Erythroblast (primary cell): ENCODE measurements at regions not wholly inside any gene's neighbourhood (a gene's known extent, or its start where the extent isn't known, plus 50 kb on each side); places are given as distances from the start of the nearest gene placed in this dataset.

Experiments used
- DNase-seq, 2 experiments: peaks; one replicate each; lab custom pipeline; 2025; lab: John Stamatoyannopoulos, UW
- GATA1 ChIP-seq: IDR thresholded peaks from 2 replicates; pipeline ENCODE4 v1.6.1; 2011; ENCODE audit warnings: low read depth, mild to moderate bottlenecking, control low read depth, low read length, moderate library complexity
- POLR2A ChIP-seq: IDR thresholded peaks from 2 replicates; pipeline ENCODE4 v1.6.1; 2011; ENCODE audit warnings: mild to moderate bottlenecking, low read length

GRCh38 chr13:106326751-106327150, 208.7 kb downstream of the EFNB2 start:
- DNase-seq, result no peak
- TF ChIP-seq GATA1 (no peak), POLR2A (no peak)

DNA sequence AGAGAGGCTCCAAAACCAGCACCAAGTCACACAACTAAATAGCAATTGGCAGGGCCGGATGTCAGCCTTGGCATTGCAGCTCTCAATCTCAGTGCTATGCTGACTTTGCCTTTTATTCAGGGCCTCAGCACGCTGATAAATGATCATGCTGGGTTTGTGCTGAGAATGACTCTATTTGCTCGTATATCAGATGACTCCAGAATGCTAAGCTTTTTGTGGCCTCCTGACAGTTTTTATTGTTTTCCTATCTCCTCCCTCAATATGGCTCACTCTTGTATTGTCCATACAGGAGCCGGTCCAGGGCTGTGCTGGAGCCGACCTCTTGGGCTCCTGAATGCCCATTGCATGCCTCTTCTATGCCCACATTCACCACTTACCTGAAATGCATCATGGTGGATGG, 211.0 kb downstream of the EFNB2 start:
- TF ChIP-seq POLR2A (no peak), GATA1 (no peak)
- DNase-seq, result no peak

DNA sequence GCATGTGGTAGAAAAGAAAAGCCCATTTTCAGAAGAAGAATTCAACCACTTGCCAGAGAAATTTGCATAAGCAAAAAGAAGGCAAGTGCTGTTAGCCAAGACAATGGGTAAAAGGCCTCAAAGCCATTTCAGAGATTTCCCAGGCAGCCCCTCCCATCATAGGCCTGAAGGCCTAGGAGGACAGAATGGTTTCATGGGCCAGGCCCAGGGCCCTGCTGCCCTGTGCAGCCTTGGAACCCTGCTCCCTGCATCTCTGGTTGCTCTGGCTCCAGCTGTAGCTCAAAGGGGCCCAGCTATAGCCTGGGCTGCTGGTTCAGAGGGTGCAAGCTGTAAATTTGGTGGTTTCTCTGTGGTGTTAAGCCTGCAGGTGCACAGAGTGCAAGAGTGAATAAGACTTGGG, 212.8 kb downstream of the EFNB2 start:
- TF ChIP-seq GATA1 (no peak), POLR2A (no peak)

GRCh38 chr13:106318941-106319411, 216.5 kb downstream of the EFNB2 start:
- no peak for TF ChIP-seq POLR2A
- no peak for TF ChIP-seq GATA1
- DNase-seq, result no peak

More for the DNA sequence above, 212.8 kb downstream of the EFNB2 start:
- DNase-seq, result no peak

DNA sequence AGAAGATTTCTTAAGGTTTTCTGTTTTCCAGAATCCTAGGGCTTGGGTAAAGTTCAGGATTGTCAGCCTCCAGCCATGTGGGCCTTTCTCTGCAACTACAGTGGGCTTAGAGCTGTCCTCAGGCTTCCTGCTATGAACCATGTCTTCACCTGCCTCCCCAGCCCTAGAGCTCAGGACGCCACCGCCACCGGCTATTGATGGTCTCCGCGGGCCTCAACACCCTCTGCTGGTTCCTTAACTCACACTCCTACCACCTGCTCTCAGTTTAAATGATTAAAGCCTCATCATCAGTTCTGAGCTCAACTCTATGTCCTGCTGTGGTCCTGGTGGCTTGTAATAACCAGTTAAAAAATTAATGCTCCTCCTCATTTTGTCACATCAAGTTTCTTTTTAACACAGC, 221.0 kb downstream of the EFNB2 start:
- DNase-seq, result no peak
- TF ChIP-seq GATA1, result no peak
- TF ChIP-seq POLR2A, result no peak

DNA sequence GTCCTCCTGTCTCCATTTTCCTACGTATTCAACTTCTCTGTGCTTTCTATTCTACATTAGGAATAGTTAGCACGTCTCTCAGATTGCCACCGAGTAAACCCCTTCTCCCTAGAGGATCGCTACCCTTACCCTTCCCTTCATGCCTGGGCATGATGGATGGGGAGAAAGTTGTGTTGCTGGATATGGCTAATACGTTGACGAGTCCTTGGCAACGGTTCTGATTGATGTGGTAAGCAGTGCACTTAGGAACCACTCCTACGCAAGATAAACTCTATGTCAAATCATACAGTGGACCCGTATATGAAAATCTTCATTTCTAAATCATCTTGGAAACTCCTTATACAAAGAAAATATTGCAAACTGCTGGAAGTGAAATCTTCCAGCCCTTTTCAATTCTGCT, 224.5 kb downstream of the EFNB2 start:
- no peak for TF ChIP-seq POLR2A
- TF ChIP-seq GATA1, result no peak
- DNase-seq, result no peak

DNA sequence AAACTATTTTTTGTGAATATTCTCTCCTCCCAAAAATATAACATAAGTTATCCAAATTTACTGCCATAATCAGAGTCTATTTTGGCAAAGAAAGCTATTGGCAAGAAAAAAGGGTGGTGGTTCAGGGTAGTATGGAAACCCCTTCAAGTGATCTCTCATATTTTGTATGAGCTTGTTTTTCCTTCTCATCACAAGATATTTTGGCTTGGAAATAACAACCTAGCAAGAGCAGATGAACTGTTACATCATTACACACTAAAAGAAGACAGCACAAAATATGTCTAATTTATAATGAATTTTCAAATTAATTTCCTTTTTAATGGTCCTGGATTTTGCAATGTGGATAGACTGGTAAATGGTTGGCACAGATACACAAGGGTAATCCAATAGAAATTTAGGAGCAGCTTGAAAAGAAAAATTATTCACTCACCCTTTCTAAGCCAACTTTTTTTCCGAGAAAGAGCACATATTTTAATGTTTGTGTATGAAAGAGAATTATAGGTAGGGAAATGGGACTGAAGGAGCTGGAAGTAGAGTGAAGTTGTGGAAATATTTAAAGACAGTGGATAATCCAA, 225.1 kb downstream of the EFNB2 start:
- DNase-seq, result no peak

DNA sequence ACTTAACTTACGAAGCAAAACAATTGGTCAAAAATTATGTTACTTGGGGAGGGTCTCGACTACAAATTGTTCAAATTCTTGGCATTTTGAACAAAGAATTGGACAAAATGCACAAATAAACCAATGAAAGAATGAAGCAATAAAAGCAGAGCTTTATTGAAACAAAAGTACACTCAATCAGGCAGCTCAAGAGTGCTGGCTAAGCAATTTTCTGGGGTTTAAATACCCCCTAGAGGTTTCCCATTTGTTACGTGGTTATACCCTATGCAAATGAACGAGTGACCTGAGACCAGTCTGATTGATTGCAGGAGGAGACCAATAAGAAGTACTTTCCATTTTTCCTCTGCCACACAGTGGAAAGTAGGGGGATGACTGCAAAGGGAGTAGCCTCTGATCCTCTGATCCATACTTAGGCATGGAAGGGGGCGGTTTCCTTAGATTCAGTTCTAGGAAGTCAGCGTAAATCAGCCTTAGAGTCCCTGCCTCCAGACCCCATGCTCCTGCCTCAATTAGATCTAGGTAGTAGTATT, 228.6 kb downstream of the EFNB2 start:
- DNase-seq, result no peak
- no peak for TF ChIP-seq GATA1
- no peak for TF ChIP-seq POLR2A

More for the DNA sequence above, 225.1 kb downstream of the EFNB2 start:
- TF ChIP-seq GATA1 (no peak), POLR2A (no peak)

DNA sequence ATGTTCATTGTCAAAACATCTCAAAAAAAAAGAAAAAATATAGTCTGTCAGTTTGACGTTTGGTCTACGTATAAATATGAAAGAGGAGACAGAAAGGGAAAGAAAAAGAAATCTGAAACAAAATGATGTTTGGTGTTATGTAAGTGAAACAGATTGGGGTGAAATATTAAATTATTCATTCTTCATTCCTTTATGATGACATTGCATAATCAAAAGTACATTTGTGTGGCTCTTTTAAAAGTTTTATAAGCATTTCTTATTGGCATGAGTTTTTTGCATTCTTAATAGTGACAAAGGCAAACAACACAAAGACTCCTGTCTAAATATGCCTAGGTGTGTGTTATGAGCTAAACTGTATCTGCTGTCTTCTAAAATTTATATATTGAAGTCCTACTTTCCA, 232.6 kb downstream of the EFNB2 start:
- TF ChIP-seq GATA1, result no peak
- no peak for TF ChIP-seq POLR2A

GRCh38 chr13:106302011-106302410, 233.5 kb downstream of the EFNB2 start:
- TF ChIP-seq GATA1 (no peak), POLR2A (no peak)
- DNase-seq, result no peak

More for the DNA sequence above, 232.6 kb downstream of the EFNB2 start:
- no peak for DNase-seq

DNA sequence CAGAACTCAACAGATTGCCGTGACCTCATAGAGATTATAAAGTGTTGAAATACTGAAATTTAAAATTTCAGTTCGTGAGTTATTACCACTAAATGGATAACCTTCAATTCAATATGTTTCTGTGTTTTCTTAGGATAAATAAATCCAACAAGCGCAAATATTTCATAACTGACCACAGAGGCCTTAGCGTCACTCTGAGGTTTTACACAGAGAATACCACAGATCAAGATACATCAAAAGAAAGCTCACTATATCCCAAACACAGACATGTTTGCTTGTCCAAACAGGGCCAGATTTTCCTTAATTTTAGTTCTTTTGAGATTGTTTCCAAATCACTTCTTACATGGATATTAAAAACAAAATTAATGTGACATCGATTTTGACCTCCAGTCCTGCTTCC, 235.8 kb downstream of the EFNB2 start:
- TF ChIP-seq POLR2A (no peak), GATA1 (no peak)
- no peak for DNase-seq

DNA sequence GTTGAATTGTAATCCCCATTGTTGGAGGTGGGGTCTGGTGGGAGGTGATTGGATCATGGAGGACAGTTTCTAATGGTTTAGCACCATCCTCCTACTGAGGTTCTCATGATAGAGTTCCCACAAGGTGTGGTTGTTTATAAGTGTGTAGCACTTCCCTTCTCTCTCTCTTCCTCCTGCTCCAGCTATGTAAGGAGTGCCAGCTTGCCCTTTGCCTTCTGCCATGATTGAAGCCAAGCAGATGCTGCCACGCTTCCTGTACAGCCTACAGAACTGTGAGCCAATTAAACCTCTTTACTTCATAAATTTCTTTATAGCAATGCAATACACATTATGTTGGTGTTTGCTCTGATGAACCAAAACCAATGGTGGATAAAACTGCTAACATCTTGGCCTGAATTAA, 238.2 kb downstream of the EFNB2 start:
- no peak for DNase-seq
- TF ChIP-seq POLR2A (no peak), GATA1 (no peak)

DNA sequence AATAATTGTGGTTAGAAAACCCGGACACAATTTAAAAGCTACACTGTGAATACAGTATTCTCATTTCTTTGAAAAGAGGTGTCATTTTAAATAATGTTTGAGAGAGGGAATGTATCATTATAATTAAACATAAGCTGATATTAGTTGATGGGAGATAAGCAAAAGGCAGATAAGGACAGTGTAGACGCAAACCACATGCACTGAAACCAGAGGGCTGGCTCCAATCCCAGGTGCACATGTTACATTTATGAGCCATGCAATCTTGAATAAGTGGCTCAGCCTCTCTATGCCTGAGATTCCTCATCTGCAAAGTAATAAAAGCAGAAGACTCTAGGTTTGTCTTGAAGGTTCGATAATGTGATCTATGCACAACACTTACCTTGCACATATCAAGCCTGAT, 238.7 kb downstream of the EFNB2 start:
- DNase-seq, result no peak
- TF ChIP-seq GATA1 (no peak), POLR2A (no peak)

DNA sequence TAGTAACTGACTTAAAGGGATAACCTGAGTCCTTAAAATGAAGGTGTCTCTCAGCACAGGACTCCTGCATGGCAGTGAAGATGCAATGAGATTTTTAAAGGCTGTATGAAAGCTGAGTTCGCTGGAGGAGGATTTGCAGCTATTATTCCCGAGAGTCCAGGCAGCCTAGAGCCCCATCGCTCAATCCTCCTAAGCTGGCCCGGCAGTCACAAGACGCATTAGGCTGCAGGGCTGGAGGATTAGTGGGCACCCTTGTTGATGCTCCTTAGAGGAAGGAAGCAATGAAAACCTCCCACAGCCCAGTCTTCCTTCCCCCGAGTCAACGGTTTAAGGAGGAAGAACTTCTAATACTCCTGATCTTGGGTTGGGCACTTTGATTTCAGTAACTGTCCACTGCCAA, 239.5 kb downstream of the EFNB2 start:
- DNase-seq, result no peak
- TF ChIP-seq POLR2A (no peak), GATA1 (no peak)

- DNase-seq, result no peak
- no peak for TF ChIP-seq GATA1
- TF ChIP-seq POLR2A, result no peak
These were observed 244.5 kb downstream of the EFNB2 start for GRCh38 chr13:106291006-106291405.

DNA sequence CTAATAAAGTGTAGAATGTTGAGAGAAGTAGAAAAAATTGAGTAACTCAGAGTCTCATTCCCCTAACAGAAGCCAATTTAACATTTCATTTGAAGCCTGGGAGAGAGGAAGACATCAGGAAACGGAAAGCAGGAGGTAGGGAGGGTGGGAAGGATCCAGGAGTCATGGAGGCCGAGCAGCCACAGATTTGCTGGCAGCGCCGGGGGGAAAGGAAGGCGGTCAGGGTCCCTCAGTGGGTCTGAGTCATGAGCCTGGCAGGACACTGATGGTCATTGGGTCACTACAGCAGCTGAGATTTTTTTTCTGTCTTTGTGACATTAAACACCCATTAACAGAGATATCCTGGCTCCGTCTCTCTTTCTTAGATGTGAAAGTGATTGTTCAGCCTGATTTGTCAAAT, 248.1 kb downstream of the EFNB2 start:
- TF ChIP-seq GATA1 (no peak), POLR2A (no peak)

More for the DNA sequence above, 248.1 kb downstream of the EFNB2 start:
- no peak for DNase-seq
